Erythroblast (primary cell): ENCODE measurements at regions not wholly inside any gene's neighbourhood (a gene's known extent, or its start where the extent isn't known, plus 50 kb on each side); places are given as distances from the start of the nearest gene placed in this dataset.

Experiments
- GATA1 ChIP-seq: IDR thresholded peaks from 2 replicates; pipeline ENCODE4 v1.6.1; 2011; ENCODE audit warnings: low read depth, mild to moderate bottlenecking, control low read depth, low read length, moderate library complexity
- POLR2A ChIP-seq: IDR thresholded peaks from 2 replicates; pipeline ENCODE4 v1.6.1; 2011; ENCODE audit warnings: mild to moderate bottlenecking, low read length

- no peak for TF ChIP-seq POLR2A
- no peak for TF ChIP-seq GATA1
These were observed 179.4 kb downstream of the TXNL1 start for GRCh38 chr18:56458770-56459712.
